Muscle of back (tissue), 3 donors: ENCODE measurements at regions not wholly inside any gene's neighbourhood (a gene's known extent, or its start where the extent isn't known, plus 50 kb on each side); places are given as distances from the start of the nearest gene placed in this dataset.
"Not testable (repeated sequence)": the region's sequence is repeated elsewhere in the genome, so short reads cannot be mapped to it uniquely, and the experiment has no call there.

ENCODE experiments used
- DNase-seq, 3 donors: peaks; one replicate each; pipeline versions ENCODE4 v3.0.0 to v3.0.0-alpha.2; 2013

GRCh38 chr1:192862271-192862670 lies 53.4 kb downstream of the RGS2 start:
- DNase-seq, result no peak

- no peak for DNase-seq
Observed at GRCh38 chr1:192866241-192866868, 57.5 kb downstream of the RGS2 start.

- DNase-seq, result peak in 1 of 3 donors; percentile 2
Observed at GRCh38 chr1:192867180-192867579, 58.3 kb downstream of the RGS2 start.

GRCh38 chr1:192869308-192869940 lies 60.6 kb downstream of the RGS2 start:
- no peak for DNase-seq

GRCh38 chr1:192872010-192872409 lies 63.2 kb downstream of the RGS2 start:
- DNase-seq, result no peak

- no peak for DNase-seq
Observed at GRCh38 chr1:192873836-192874235, 65.0 kb downstream of the RGS2 start.

- no peak for DNase-seq
Observed at GRCh38 chr1:192876633-192877032, 67.8 kb downstream of the RGS2 start.

GRCh38 chr1:192877283-192877886 lies 68.5 kb downstream of the RGS2 start:
- DNase-seq, result no peak

- DNase-seq, result peak; percentile 21 to 52 (median 22)
Observed at GRCh38 chr1:192878249-192878648, 69.4 kb downstream of the RGS2 start.

GRCh38 chr1:192879406-192879805 lies 70.6 kb downstream of the RGS2 start:
- no peak for DNase-seq

GRCh38 chr1:192880231-192880630 lies 71.4 kb downstream of the RGS2 start:
- no peak for DNase-seq

GRCh38 chr1:192884241-192884640 lies 75.4 kb downstream of the RGS2 start:
- no peak for DNase-seq

GRCh38 chr1:192885387-192885786 lies 76.5 kb downstream of the RGS2 start:
- not testable (repeated sequence) for DNase-seq

- DNase-seq, result no peak
Observed at GRCh38 chr1:192887426-192887825, 78.6 kb downstream of the RGS2 start.

- DNase-seq, result no peak
Observed at GRCh38 chr1:192888574-192888973, 79.7 kb downstream of the RGS2 start.

- DNase-seq, result no peak
Observed at GRCh38 chr1:192889082-192889481, 80.2 kb downstream of the RGS2 start.

- DNase-seq, result no peak
Observed at GRCh38 chr1:192890134-192890533, 81.3 kb downstream of the RGS2 start.

- DNase-seq, result no peak
Observed at GRCh38 chr1:192892934-192893333, 84.1 kb downstream of the RGS2 start.

GRCh38 chr1:192895487-192895886 lies 86.6 kb downstream of the RGS2 start:
- DNase-seq, result not testable (repeated sequence)

GRCh38 chr1:192896376-192896775 lies 87.5 kb downstream of the RGS2 start:
- no peak for DNase-seq

GRCh38 chr1:192901500-192901899 lies 92.7 kb downstream of the RGS2 start:
- no peak for DNase-seq

- DNase-seq, result peak; percentile 68 to 79 (median 70)
Observed at GRCh38 chr1:192903142-192903541, 94.3 kb downstream of the RGS2 start.

GRCh38 chr1:192904438-192904895 lies 95.6 kb downstream of the RGS2 start:
- peak in 2 of 3 donors; percentile 32 to 52 for DNase-seq
